RPMI8226 (cell line): ENCODE measurements at regions not wholly inside any gene's neighbourhood (a gene's known extent, or its start where the extent isn't known, plus 50 kb on each side); places are given as distances from the start of the nearest gene placed in this dataset.
A peak's percentile ranks its signal among the peaks of the same experiment; 100 is the strongest.
"Not testable (repeated sequence)": the region's sequence is repeated elsewhere in the genome, so short reads cannot be mapped to it uniquely, and the experiment has no call there.

ENCODE experiments used
- DNase-seq: peaks from one replicate; pipeline ENCODE4 v3.0.0-alpha.2; 2015

DNA sequence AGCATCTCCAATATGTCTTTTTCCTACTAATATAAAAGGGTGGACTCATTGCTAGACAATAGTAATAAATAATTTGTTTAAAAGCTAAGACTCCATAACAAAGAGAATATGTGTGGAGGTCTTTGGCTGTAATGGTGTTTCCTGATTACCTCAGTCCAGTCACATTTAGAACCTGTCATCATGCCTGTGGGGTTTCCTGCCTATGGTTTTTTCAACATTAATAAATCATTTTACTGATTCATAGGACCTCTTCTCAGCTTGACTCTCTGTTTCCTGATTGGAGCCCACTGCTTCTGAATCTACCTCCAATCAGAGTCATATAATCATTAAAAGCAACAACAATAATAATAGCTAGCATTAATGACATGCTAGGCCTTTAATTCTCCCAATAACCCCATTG, 52.4 kb upstream of the GNAI1 start:
- no peak for DNase-seq

- no peak for DNase-seq
Measured at GRCh38 chr7:80078886-80079285, 55.7 kb upstream of the GNAI1 start.

GRCh38 chr7:80078159-80078731, 56.4 kb upstream of the GNAI1 start:
- DNase-seq = peak; percentile 72

DNA sequence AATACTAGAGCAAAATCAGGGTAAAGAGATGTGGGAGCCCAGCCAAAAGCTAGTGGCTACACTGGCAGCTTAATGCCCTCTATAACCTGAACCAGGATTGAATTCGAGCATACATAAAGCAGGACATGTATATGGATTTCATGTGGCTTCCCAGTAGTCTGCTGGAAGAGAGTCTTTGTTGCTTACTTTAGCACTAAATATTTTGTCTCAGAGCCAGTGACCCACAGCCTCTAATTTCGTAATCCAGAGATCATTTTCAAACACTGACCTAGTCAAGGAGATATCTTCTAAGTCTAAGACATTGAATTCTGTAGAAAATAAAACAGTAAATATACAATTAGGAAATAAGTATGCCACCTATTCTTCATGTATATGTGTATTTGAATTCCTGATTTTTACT, 64.2 kb upstream of the GNAI1 start:
- no peak for DNase-seq

- DNase-seq = no peak
Measured at GRCh38 chr7:80066639-80067038, 68.0 kb upstream of the GNAI1 start.

DNA sequence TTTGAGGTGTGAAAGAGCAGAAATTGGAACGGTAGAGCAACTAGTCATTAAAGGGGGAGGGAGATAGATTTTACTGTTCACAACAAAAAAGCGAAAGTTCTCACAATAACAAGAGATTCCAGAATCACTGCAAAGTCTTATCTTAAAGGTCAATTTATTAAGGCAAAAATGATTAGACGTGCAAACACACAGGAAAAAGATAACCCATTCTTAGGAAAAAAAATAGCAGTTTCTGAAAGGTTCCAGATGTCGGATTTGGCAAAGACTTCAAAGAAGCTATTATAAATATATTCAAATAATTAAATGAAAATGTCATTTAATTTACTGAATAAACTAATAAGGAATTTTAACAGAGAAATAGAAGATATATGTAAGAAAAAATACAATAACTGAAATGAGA, 70.8 kb upstream of the GNAI1 start:
- DNase-seq = no peak

GRCh38 chr7:80060218-80060806, 74.3 kb upstream of the GNAI1 start:
- DNase-seq = peak; percentile 62

GRCh38 chr7:80057488-80057887, 77.1 kb upstream of the GNAI1 start:
- no peak for DNase-seq

- no peak for DNase-seq
Measured at GRCh38 chr7:80054356-80054755, 80.3 kb upstream of the GNAI1 start.

GRCh38 chr7:80053124-80053523, 81.5 kb upstream of the GNAI1 start:
- no peak for DNase-seq

- DNase-seq = no peak
Measured at GRCh38 chr7:80047856-80048459, 86.7 kb upstream of the GNAI1 start.

DNA sequence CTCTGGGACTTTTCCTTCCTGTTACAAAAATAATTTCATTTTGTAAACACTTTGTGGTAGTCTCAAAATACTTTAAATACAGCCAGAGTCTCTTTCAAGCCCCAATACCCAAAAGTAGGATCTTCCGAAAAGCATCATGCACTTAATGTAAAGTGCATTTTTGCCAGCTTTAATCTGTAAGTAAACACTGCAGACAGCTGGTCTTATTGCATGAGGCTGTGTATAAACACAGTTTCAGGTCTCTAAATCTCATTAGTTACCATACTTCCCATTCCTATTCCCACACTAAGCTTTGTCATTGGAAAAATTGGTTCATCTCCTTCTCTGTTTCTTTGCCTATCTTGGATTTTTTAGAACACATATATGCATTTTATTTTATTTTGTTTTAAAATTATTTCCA, 87.6 kb upstream of the GNAI1 start:
- no peak for DNase-seq

DNA sequence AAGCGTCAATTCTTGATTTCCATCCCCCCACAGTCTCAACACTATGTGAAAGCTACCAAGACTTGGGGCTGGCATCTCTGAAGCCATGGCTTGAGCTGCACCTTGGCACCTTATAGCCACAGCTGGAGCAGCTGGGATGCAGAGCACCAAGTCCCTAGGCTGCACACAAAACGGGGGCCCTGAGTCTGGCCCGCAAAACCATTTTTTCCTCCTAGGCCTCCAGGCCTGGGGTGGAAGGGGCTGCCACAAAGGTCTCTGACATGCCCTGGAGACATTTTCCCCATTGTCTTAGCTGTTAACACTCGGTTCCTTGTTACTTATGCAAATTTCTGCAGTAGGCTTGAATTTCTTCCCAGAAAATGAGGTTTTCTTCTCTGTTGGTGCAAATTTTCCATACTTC, 89.8 kb upstream of the GNAI1 start:
- DNase-seq = no peak

DNA sequence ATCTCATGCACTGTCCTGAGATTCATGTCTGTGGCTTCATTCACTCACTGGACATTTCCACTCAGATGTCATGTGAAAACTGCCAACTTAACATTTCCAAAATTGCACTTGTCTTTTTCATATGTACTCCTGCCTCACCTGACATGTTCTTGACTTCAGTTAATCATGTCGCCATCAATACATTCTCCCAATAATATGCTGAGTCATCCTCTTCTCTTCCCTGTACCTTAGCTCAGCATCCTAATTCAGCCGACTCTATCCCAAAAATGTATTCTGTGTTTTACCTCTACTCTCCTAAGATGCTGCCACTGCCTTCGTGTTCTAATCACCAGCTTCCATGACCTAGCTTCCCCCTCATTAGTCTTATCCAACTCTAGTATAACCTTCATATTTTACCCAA, 93.9 kb upstream of the GNAI1 start:
- DNase-seq = no peak

- no peak for DNase-seq
Measured at GRCh38 chr7:80040335-80040734, 94.3 kb upstream of the GNAI1 start.

DNA sequence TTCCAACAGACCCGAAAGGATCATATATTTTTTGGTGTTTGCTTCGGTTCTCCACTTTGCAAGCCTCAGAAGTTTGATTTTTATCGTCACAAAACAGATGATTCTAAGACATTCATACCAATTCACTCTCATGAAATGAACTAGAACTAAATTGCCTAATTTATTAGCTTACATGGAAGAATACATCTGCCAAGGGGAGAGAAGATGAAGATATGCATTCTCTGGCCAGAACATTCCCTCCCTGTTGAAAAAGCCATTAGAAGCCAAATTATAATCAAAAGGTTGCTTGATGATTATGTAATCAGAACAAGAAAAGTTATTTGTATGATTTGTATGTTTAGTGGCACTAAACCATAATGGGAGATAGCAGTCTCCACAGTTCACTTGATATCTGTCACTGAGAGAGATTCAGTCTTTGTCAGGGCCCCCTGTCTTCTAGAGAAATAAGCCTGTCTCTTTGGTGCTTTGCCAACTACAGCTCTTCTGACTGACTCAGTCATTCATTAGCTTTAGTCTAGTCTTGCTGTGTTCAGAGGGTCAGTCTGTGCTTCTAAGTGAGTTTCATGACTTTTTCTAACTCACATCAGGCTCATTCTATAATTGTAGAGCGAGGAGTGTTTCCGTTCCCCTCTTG, 95.3 kb upstream of the GNAI1 start:
- no peak for DNase-seq

GRCh38 chr7:80037689-80038088, 96.9 kb upstream of the GNAI1 start:
- DNase-seq = no peak

- no peak for DNase-seq
Measured at GRCh38 chr7:80036107-80036506, 98.5 kb upstream of the GNAI1 start.

GRCh38 chr7:80028717-80029116, 105.9 kb upstream of the GNAI1 start:
- DNase-seq = no peak

- no peak for DNase-seq
Measured at GRCh38 chr7:80027611-80028173, 106.9 kb upstream of the GNAI1 start.

- no peak for DNase-seq
Measured at GRCh38 chr7:80026766-80027165, 107.9 kb upstream of the GNAI1 start.

DNA sequence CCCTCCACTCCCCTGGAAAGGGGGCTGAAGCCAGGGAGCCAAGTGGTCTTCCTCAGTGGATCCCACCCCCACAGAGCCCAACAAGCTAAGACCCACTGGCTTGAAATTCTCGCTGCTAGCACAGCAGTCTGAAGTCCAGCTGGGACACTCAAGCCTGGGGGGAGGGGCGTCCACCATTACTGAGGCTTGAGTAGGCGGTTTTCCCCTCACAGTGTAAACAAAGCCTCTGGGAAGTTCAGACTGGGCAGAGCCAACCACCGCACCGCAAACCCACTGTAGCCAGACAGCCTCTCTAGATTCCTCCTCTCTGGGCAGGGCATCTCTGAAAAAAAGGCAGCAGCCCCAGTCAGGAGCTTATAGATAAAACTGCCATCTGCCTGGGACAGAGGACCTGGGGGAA, 114.4 kb upstream of the GNAI1 start:
- not testable (repeated sequence) for DNase-seq

DNA sequence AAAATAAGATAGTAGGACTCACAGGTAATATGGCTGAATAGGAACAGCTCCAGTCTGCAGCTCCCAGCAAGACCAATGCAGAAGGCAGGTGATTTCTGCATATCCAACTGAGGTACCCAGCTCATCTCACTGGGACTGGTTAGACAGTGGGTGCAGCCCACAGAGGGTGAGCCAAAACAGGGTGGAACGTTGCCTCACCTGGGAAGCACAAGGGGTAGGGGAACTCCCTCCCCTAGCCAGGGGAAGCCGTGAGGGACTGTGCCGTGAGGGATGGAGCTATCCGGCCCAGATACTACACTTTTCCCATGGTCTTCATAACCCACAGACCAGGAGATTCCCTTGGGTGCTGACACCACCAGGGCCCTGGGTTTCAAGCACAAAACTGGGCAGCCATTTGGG, 114.8 kb upstream of the GNAI1 start:
- not testable (repeated sequence) for DNase-seq
